Hepatocyte (in vitro differentiated cells): ENCODE measurements at regions not wholly inside any gene's neighbourhood (a gene's known extent, or its start where the extent isn't known, plus 50 kb on each side); places are given as distances from the start of the nearest gene placed in this dataset.

Experiments
- CTCF ChIP-seq: fragments of 200-600 bp; sonication (generic); IDR thresholded peaks from 2 replicates; pipeline ENCODE4 v1.5.1; 2016; ENCODE audit warnings: antibody characterized with exemption, mild to moderate bottlenecking; ENCODE audit not compliant: poor library complexity
- EZH2 ChIP-seq: fragments of 200-600 bp; sonication (generic); IDR thresholded peaks from 2 replicates; pipeline ENCODE4 v1.6.1; 2016; ENCODE audit warnings: antibody characterized with exemption, mild to moderate bottlenecking, borderline replicate concordance
- EZH2phosphoT487 ChIP-seq: fragments of 200-600 bp; sonication (generic); IDR thresholded peaks from one replicate; pipeline ENCODE4 v1.6.1; 2018; ENCODE audit warnings: antibody characterized with exemption, mild to moderate bottlenecking, low read depth, moderate library complexity; ENCODE audit not compliant: unreplicated experiment, severe bottlenecking

DNA sequence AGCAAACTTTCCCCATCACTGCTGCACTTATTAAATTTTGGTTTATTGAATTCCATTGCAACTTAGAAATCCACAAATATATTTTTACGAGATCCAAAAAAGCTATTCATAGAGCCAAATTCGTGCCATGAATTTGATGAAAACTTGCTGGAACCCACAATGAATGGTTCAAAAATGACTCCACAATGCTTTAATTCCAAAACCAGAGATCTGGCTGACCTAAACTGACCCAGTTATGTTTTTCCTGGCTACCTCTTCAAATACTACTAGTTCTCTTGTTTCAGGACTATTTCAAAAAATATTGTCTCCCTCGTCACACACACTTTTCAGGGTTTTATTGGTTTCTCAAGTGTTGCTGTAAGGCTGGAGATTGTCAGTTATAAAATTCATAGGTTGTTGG lies 474.8 kb downstream of the PDGFC start:
- TF ChIP-seq CTCF (no peak), EZH2 (no peak), EZH2phosphoT487 (no peak)
